GM11168 (cell line): ENCODE measurements at regions not wholly inside any gene's neighbourhood (a gene's known extent, or its start where the extent isn't known, plus 50 kb on each side); places are given as distances from the start of the nearest gene placed in this dataset.
"Not testable (repeated sequence)": the region's sequence is repeated elsewhere in the genome, so short reads cannot be mapped to it uniquely, and the experiment has no call there.

ENCODE experiments used
- in situ Hi-C: fragments of 300-500 bp; cut with MboI; formaldehyde crosslinking; loops from one replicate; pipeline ENCODE4 v1.12.0; 2022; ENCODE audit warnings: low sequenced_read_pairs; ENCODE audit not compliant: unreplicated experiment

- in situ Hi-C loops, result no loop called here
These were observed 340.9 kb downstream of the SOX9 start for GRCh38 chr17:72461757-72462156.

GRCh38 chr17:72462407-72462806 lies 341.6 kb downstream of the SOX9 start:
- in situ Hi-C loops, result no loop called here

DNA sequence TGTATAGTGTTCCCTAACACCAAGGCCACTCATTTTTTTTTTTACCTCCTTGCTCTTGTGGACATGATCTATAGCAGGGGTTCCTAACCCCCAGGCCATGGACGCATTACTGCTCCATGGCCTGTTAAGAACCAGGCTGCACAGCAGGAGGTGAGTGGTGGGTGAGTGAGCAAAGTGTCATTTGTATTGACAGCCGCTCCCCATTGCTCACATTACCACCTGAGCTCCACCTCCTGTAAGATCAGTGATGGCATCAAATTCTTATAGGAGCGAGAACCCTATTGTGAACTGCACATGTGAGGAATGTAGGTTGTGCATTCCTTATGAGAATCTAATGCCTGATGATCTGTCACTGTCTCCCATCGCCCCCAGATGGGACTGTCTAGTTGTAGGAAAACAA lies 342.0 kb downstream of the SOX9 start:
- in situ Hi-C loops, result no loop called here

- in situ Hi-C loops, result no loop called here
These were observed 342.7 kb downstream of the SOX9 start for GRCh38 chr17:72463287-72464102.

DNA sequence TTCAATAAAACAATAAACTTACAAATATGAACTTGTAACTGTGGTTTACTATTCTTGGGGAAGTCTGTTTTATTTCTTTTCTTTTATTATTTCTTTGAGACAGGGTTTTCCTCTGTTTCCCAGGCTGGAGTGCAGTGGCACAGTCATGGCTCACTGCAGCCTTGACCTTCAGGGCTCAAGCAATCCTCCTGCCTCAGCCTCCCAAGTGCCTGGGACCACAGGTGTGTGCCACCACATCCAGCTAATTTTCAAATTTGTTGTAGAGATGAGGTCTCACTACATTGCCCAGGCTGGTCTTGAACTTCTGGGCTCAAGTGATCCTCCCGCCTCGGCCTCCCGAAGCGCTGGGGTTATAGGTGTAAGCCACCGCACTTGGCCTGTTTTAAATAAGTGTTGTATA lies 343.4 kb downstream of the SOX9 start:
- in situ Hi-C loops, result not testable (repeated sequence)

- in situ Hi-C loops, result no loop called here
These were observed 344.6 kb downstream of the SOX9 start for GRCh38 chr17:72465191-72466024.

DNA sequence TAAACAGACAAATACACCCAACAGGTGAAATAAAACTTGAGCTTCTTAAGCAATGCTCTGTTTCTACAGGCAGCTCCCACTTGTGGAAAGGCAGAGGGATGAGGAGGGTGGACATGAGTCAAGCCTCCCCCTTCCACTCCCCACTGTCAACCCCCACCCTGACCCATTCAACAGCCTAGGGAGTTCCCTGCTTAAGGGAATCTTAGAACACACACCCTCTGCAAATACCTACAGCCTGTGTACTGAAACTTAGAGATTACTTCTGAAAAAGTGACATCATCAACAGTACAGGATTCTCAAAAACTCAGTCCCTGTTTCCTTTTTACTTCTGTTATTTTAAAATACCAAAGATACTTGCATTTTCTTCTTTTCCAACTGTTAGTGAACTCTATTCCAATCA lies 345.4 kb downstream of the SOX9 start:
- in situ Hi-C loops, result no loop called here

DNA sequence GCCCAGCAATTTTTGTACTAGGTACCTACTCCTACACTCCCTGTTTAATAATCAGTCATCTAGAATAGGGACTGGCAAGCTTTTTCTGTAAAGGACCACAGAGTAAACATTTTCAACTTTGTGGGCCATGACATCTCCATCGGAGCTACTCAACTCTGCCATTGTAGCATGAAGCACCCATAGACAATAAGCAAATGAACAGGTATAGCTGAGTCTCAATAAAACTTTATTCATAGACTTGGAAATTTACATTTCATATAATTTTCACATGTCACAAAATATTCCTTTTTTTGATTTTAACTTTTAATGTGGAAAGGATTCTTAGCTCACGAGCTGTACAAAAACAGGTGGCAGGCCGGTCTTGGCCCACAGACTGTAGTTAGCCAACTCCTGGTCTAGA lies 345.8 kb downstream of the SOX9 start:
- in situ Hi-C loops, result no loop called here

DNA sequence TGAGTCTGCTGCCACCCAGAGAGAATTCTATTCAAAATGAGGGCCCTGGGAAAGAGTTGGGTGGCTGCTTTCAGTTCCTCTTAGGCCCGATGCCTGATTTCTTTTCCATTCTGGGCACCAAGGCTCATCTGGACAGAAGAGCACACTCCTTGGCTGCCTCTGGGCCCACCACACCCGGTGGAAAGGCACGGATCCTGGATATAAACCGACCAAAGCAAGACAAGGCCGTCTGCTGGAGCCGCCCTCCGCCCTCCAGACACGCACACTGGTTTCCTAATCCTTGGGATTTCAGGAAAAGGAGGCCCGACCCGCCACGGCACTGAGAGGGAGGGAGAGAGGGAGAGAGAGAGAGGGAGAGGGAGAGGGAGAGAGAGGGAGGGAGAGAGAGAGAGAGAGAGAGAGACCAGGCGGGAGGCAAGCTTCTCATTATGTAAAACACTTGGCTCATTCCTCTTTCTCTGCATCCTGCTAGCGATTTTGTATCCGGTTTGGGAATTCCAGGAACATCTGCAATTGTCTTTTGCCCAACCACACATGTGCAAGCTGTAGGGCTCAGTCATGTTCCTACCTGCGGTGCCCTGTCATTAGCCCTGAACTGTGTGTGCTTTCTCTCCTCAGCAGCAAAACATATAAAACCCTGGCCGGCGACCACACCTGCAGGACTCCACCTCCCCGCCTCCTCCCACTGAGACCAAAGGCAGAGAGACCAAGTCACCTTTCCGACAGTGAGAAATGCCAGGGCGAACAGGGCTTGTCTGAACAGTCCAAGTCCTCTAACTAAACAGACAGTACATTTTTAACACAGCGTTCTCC lies 347.2 kb downstream of the SOX9 start:
- in situ Hi-C loops, result no loop called here

DNA sequence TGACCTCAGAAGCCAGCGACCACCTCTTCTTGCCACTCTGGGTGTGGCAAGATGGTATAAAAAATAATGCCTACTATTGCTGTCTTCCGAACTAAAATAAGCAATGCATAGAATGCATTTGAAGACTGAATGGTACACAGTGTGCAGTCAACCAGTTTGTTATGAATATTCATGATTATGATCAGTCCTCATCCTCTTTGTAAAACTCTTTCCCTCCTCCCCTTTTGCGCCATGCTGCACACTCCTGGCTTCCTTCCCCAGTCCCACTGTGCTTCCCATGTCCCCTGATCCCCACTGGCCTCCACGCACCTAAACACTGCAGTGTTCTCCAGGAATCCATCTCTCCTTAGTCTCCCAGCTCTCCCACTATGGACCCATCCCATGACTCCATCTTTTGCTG lies 348.0 kb downstream of the SOX9 start:
- in situ Hi-C loops, result no loop called here

GRCh38 chr17:72470121-72470705 lies 349.4 kb downstream of the SOX9 start:
- in situ Hi-C loops, result no loop called here

- in situ Hi-C loops, result no loop called here
These were observed 349.9 kb downstream of the SOX9 start for GRCh38 chr17:72470734-72471133.

DNA sequence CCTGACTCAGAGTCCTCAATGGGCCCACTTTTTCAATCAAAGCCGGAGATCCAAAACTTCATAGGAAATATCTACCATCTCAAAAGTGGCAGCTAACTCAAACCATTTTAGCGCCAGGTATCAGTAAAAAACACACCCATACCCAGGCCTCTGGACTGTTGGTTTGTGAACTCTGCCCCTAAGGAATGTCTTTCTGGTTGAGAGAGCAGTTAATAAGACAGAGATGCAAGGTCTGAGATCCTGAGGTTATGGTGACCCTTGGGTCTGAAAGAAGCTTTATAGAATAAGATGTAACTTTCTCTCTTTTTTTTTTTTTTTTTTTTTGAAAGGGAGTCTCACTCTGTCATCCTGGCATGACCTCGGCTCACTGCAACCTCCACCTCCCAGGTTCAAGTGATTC lies 350.5 kb downstream of the SOX9 start:
- in situ Hi-C loops, result no loop called here

- in situ Hi-C loops, result no loop called here
These were observed 351.3 kb downstream of the SOX9 start for GRCh38 chr17:72472106-72472505.

GRCh38 chr17:72472853-72473390 lies 352.1 kb downstream of the SOX9 start:
- in situ Hi-C loops, result not testable (repeated sequence)

DNA sequence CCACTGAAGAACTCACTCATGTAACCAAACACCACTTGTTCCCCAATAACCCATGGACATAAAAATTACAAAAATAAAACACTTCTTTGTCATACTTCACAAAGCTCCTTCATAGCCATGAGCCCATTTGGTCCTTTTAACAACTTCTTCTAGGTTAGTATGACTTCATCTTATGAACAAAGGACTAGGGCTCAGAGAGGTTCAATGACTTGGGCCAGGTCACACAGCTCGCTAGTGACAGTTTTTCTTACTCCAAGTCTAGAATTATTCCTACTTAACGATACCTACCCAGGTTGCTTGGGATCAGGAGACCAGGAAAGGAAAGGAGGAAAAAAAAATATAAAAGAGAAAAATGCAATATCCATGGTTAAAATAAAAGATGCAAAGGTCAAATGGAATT lies 353.4 kb downstream of the SOX9 start:
- in situ Hi-C loops, result no loop called here

GRCh38 chr17:72474719-72475477 lies 354.1 kb downstream of the SOX9 start:
- in situ Hi-C loops, result no loop called here

- in situ Hi-C loops, result no loop called here
These were observed 355.3 kb downstream of the SOX9 start for GRCh38 chr17:72476134-72476533.

DNA sequence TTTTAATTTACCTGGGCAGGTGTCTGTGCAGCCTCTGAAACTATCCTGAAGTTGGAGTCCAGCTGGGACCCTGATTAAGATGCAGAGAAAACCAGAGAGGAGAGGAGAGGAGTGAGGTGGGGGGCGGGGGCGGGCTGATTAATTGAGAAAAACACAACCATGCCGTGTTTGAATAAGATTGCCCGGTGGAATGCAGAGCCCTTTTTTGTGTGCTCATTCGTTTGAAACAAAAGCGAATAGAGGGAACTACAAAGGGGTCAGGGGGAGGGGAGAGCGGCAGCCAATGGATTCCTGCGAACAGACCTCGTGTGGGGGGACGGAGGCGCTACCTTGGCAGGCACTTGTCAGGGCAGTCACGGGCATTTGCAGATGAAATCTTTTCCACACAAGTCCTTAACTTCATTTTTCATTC lies 355.8 kb downstream of the SOX9 start:
- in situ Hi-C loops, result no loop called here
